GM23248 (cell line): ENCODE measurements at regions not wholly inside any gene's neighbourhood (a gene's known extent, or its start where the extent isn't known, plus 50 kb on each side); places are given as distances from the start of the nearest gene placed in this dataset.

Source experiments
- DNase-seq: peaks from one replicate; pipeline ENCODE4 v3.0.0-alpha.2; 2015
- H2AFZ ChIP-seq: fragments of 200-600 bp; sonication (generic); 2 replicates; pipeline ENCODE4 v1.6.1; 2016; ENCODE audit warnings: antibody characterized with exemption
- H3F3A ChIP-seq: fragments of 200-600 bp; sonication (generic); 2 replicates; pipeline ENCODE4 v1.6.1; 2016; ENCODE audit warnings: mild to moderate bottlenecking, antibody characterized with exemption, mixed run types; ENCODE audit not compliant: insufficient read depth
- H3K27ac ChIP-seq: fragments of 200-600 bp; sonication (generic); 2 replicates; pipeline ENCODE4 v1.5.1; 2016; ENCODE audit warnings: mild to moderate bottlenecking
- H3K27me3 ChIP-seq: fragments of 200-600 bp; sonication (generic); replicated peaks from 2 replicates; pipeline ENCODE4 v1.6.1; 2016; ENCODE audit warnings: mild to moderate bottlenecking; ENCODE audit not compliant: insufficient read depth
- H3K36me3 ChIP-seq: fragments of 200-600 bp; sonication (generic); 2 replicates; pipeline ENCODE4 v1.6.1; 2016; ENCODE audit warnings: low read depth, mild to moderate bottlenecking
- H3K4me1 ChIP-seq: fragments of 200-600 bp; sonication (generic); 2 replicates; pipeline ENCODE4 v1.6.1; 2016; ENCODE audit warnings: mild to moderate bottlenecking; ENCODE audit not compliant: insufficient read depth
- H3K4me2 ChIP-seq: fragments of 200-600 bp; sonication (generic); one replicate; pipeline ENCODE4 v1.6.1; 2016; ENCODE audit warnings: mild to moderate bottlenecking; ENCODE audit not compliant: unreplicated experiment
- H3K4me3 ChIP-seq: fragments of 200-600 bp; sonication (generic); 2 replicates; pipeline ENCODE4 v1.5.1; 2016; ENCODE audit warnings: mild to moderate bottlenecking
- H3K79me2 ChIP-seq: fragments of 200-600 bp; sonication (generic); 2 replicates; pipeline ENCODE4 v1.6.1; 2016; ENCODE audit warnings: mild to moderate bottlenecking; ENCODE audit not compliant: insufficient read depth
- H3K9ac ChIP-seq: fragments of 200-600 bp; sonication (generic); 2 replicates; pipeline ENCODE4 v1.6.1; 2016; ENCODE audit warnings: mild to moderate bottlenecking
- H3K9me2 ChIP-seq: fragments of 200-600 bp; sonication (generic); 2 replicates; pipeline ENCODE4 v1.6.1; 2016; ENCODE audit warnings: mixed run types, mild to moderate bottlenecking, moderate library complexity; ENCODE audit not compliant: insufficient read depth
- H3K9me3 ChIP-seq: fragments of 200-600 bp; sonication (generic); one replicate; pipeline ENCODE4 v1.6.1; 2017; ENCODE audit warnings: low read depth
- H4K20me1 ChIP-seq: fragments of 200-600 bp; sonication (generic); 2 replicates; pipeline ENCODE4 v1.6.0; 2016; ENCODE audit not compliant: insufficient read depth
- EZH2 ChIP-seq: fragments of 200-600 bp; sonication (generic); IDR thresholded peaks from 2 replicates; pipeline ENCODE4 v1.6.1; 2018; ENCODE audit warnings: antibody characterized with exemption, mild to moderate bottlenecking; ENCODE audit not compliant: insufficient read depth, poor library complexity, severe bottlenecking
- EZH2phosphoT487 ChIP-seq: fragments of 200-600 bp; sonication (generic); IDR thresholded peaks from 2 replicates; pipeline ENCODE4 v1.6.1; 2018; ENCODE audit warnings: antibody characterized with exemption, moderate library complexity, mild to moderate bottlenecking, low read depth; ENCODE audit not compliant: insufficient read depth
- WGBS, 2 experiments: methylation state at CpG; one replicate each; pipeline ENCODE4 v1.1.6; 2015 to 2017; ENCODE audit warnings: low lambda C conversion rate in 2 of 2, low coverage in 1 of 2; ENCODE audit errors: missing lambda C conversion rate in 2 of 2; 5-methylcytosine and 5-hydroxymethylcytosine counted together
- in situ Hi-C: fragments of 300-500 bp; cut with MboI; formaldehyde crosslinking; loops from 2 replicates; pipeline ENCODE4 v1.15.0; 2020

DNA sequence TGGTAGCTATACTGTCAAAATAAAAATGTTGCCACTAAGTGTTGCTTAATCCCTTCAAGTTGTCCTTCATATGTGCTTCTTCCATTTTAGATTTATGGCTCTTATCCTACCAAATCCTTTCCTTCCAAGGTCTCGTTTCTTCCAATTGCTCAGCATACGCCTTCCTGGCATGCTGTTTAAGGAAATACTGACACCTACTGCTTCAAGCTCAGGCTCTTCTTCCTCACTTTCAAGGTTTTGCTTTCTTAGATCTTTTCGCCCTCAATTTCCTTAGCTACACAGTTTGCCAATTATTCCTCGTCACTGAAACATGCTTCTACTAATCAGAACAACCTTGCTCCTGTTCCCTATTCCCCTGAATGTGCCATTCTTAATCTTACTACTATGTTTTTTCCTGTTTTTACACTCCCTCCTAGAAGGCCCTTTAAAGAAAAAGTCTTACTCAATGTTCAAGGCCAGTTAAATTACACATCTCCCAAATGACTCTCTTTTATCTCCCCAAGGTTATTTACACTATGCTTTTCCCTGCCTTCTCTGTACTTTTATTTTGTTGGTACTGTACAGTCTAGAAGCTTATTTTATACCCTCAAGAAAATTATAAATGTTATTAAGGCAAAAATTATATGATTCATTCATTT lies 343.1 kb downstream of the MZT1 start:
- no peaks in the 10 kb centered on the region for H3K9me2 ChIP-seq
- WGBS, 2 experiments: 8 to 13% methylated on average over 4 of the region's 4 CpGs
- in situ Hi-C loops: no loop called here
- TF ChIP-seq EZH2: no peak
- TF ChIP-seq EZH2phosphoT487: no peak
- no peak overlapping the region for H3K4me2 ChIP-seq
- no peaks in the 10 kb centered on the region for H3F3A ChIP-seq
- no peaks in the 10 kb centered on the region for H3K4me1 ChIP-seq
- no peaks in the 10 kb centered on the region for H3K79me2 ChIP-seq
- no peak overlapping the region for H3K9ac ChIP-seq
- DNase-seq: no peak
- no peak overlapping the region for H3K27ac ChIP-seq
- no peaks in the 10 kb centered on the region for H3K27me3 ChIP-seq
- no peaks in the 10 kb centered on the region for H3K36me3 ChIP-seq
- no peak overlapping the region for H3K4me3 ChIP-seq
- H4K20me1 ChIP-seq: no peaks in the 10 kb centered on the region
- H3K9me3 ChIP-seq: peaks cover 3% of the 10 kb centered on the region
- H2AFZ ChIP-seq: no peak overlapping the region

DNA sequence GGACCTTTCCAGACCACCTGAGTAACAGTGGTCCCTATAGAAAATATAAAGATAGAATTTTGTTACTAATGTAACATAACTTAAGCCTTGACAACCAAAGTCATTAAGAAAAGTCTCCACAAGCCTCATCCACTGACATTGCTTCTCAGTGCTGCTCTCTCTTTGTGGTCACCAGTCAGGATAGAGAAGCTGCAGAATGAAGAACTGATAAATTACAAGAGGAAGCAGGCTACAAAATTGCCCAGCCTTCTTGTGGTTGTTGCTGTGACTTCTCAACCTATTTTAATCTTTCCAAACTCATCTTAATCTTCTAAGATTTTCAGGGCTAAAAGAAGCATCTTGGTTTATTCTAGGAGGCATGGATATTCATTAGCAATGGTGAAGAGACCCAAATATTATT lies 343.8 kb downstream of the MZT1 start:
- TF ChIP-seq EZH2 (no peak), EZH2phosphoT487 (no peak)
- no peak overlapping the region for H2AFZ ChIP-seq
- H3K27ac ChIP-seq: no peak overlapping the region
- H3K9ac ChIP-seq: no peak overlapping the region
- H3K36me3 ChIP-seq: no peaks in the 10 kb centered on the region
- no peaks in the 10 kb centered on the region for H3K9me2 ChIP-seq
- no peak overlapping the region for H3K4me2 ChIP-seq
- H4K20me1 ChIP-seq: no peaks in the 10 kb centered on the region
- H3F3A ChIP-seq: no peaks in the 10 kb centered on the region
- H3K4me1 ChIP-seq: no peaks in the 10 kb centered on the region
- peaks cover 3% of the 10 kb centered on the region for H3K9me3 ChIP-seq
- in situ Hi-C loops: no loop called here
- H3K79me2 ChIP-seq: no peaks in the 10 kb centered on the region
- H3K27me3 ChIP-seq: no peaks in the 10 kb centered on the region
- DNase-seq: no peak
- no peak overlapping the region for H3K4me3 ChIP-seq

DNA sequence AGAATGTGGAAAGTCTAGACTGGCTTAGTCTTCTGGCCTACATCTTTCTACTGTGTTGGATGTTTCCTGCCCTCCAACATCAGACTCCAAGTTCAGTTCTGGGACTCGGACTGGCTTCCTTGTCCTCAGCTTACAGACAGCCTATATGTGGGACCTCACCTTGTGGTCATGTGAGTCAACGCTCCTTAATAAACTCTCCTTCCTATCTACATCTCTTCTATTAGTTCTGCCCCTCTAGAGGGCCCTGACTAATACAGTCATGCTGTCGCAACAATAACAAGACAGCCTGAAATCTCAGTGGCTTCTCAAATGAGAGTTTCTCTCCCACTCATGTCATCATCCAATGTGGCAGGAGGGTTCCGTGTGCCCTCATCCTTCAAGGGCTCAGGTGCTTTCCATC lies 347.8 kb downstream of the MZT1 start:
- no peak overlapping the region for H3K4me3 ChIP-seq

DNA sequence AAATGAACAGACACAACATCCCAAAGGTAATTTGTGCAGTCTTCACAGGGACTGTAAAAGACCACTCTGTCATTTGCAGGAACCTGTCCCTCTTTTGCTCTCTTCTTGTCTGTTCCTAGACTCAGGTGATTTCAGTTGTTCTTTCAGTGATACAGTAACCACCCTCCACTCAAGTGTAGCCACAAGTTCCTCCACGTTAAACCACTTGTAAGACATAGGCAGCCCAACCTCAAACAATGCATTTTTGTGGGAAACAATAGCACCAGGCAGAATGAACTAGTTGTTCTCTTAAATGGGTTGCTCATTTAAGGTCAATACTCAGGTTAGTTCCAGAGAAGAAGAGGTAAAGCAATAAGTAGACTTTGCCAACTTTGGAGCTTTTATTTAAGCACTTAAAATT lies 359.4 kb downstream of the MZT1 start:
- Histone ChIP-seq H3K36me3 (no peaks in the 10 kb centered on the region), H3K4me2 (no peak overlapping the region), H3K27me3 (no peaks in the 10 kb centered on the region), H3K79me2 (no peaks in the 10 kb centered on the region), H3K9ac (no peak overlapping the region), H3K27ac (no peak overlapping the region), H4K20me1 (no peaks in the 10 kb centered on the region), H3F3A (no peaks in the 10 kb centered on the region), H3K4me3 (no peak overlapping the region), H3K4me1 (no peaks in the 10 kb centered on the region), H3K9me3 (peaks cover 5% of the 10 kb centered on the region), H3K9me2 (no peaks in the 10 kb centered on the region), H2AFZ (no peak overlapping the region)
- in situ Hi-C loops: no loop called here
- WGBS, 2 experiments: 0 to 6% methylated on average over 1 of the region's 1 CpG
- DNase-seq: no peak
- TF ChIP-seq EZH2phosphoT487 (no peak), EZH2 (no peak)

More for the DNA sequence above, 347.8 kb downstream of the MZT1 start:
- Histone ChIP-seq H4K20me1 (no peaks in the 10 kb centered on the region), H2AFZ (no peak overlapping the region), H3K27me3 (no peaks in the 10 kb centered on the region), H3K36me3 (no peaks in the 10 kb centered on the region), H3K9me2 (no peaks in the 10 kb centered on the region), H3K9ac (no peak overlapping the region), H3K4me1 (no peaks in the 10 kb centered on the region), H3K27ac (no peak overlapping the region), H3F3A (no peaks in the 10 kb centered on the region), H3K9me3 (peaks cover 6% of the 10 kb centered on the region), H3K4me2 (no peak overlapping the region), H3K79me2 (no peaks in the 10 kb centered on the region)
- TF ChIP-seq EZH2phosphoT487: no peak
- WGBS, 2 experiments: 29 to 32% methylated on average over 4 of the region's 4 CpGs
- DNase-seq: no peak
- in situ Hi-C loops: no loop called here

DNA sequence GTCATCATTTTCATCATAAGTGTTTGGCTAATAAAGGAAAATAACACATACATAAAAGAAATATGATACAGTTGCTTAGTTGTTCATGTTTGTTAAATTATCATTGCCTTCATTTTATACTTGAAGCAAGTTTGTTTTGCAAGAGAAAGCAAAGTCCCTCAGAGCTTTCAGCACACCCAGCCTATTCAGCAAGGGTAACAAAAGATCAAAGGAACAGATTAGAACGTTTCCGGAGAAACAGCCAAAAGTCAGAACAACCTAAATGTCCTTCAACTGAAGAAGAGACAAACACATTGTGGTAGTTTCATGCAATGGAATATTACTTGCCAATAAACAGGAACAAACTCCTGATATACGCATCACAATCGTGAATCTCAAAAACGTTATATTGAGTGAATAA lies 380.7 kb downstream of the MZT1 start:
- Histone ChIP-seq H3F3A (no peaks in the 10 kb centered on the region), H3K9me3 (no peaks in the 10 kb centered on the region), H3K36me3 (no peaks in the 10 kb centered on the region), H3K4me1 (no peaks in the 10 kb centered on the region), H3K9me2 (no peaks in the 10 kb centered on the region), H3K4me3 (no peak overlapping the region), H3K4me2 (no peak overlapping the region), H3K27ac (no peak overlapping the region), H3K27me3 (no peaks in the 10 kb centered on the region), H3K79me2 (no peaks in the 10 kb centered on the region), H4K20me1 (no peaks in the 10 kb centered on the region), H3K9ac (no peak overlapping the region), H2AFZ (no peak overlapping the region)
- WGBS, 2 experiments: 36 to 43% methylated on average over 5 of the region's 5 CpGs
- in situ Hi-C loops: no loop called here
- TF ChIP-seq EZH2phosphoT487 (no peak), EZH2 (no peak)
- DNase-seq: no peak
